Thyroid gland (tissue), 4 donors: ENCODE measurements at regions not wholly inside any gene's neighbourhood (a gene's known extent, or its start where the extent isn't known, plus 50 kb on each side); places are given as distances from the start of the nearest gene placed in this dataset.

Experiments used
- CTCF ChIP-seq, 6 experiments: fragments of 200-600 bp in 3 of 6; fragments of 450-650 bp in 3 of 6; sonication (generic) in 3 of 6; IDR thresholded peaks; one replicate each; pipeline ENCODE4 v1.5.1; 2016 to 2019; ENCODE audit warnings: antibody characterized with exemption in 6 of 6, mild to moderate bottlenecking in 2 of 6, inconsistent platforms in 1 of 6, moderate library complexity in 1 of 6
- POLR2A ChIP-seq, 2 donors: fragments of 450-650 bp; IDR thresholded peaks; one replicate each; pipeline ENCODE4 v1.6.1; 2017; ENCODE audit warnings: antibody characterized with exemption in 2 of 2, mild to moderate bottlenecking in 2 of 2, moderate library complexity in 1 of 2

- TF ChIP-seq CTCF (IDR thresholded peaks at IDR 0.05) (no peak), POLR2A (IDR thresholded peaks at IDR 0.05) (no peak)
These were observed 190.7 kb downstream of the NEDD1 start for GRCh38 chr12:97097734-97098133.
